HepG2 (cell line): ENCODE measurements at regions not wholly inside any gene's neighbourhood (a gene's known extent, or its start where the extent isn't known, plus 50 kb on each side); places are given as distances from the start of the nearest gene placed in this dataset.

Source experiments
- ATAC-seq: fragments of 200-7000 bp; cut with Tn5 transposase; 3 replicates; pipeline ENCODE4 v1.9.1; 2020; ENCODE audit warnings: mild to moderate bottlenecking, moderate library complexity
- BruUV-seq: library from RNA; stranded (reverse); fragments of 400-500 nt; replicated peaks from 2 replicates; lab custom pipeline; 2021; lab: Mats Ljungman, UMichigan
- CTCF ChIA-PET: fragments of 300-600 bp; formaldehyde crosslinking; extraction: SDS; loops from one replicate; lab custom pipeline; 2021; ENCODE audit warnings: low total read pairs, inconsistent platforms, low intra/inter-chr PET ratio; lab: Yijun Ruan, JAX
- POLR2A ChIA-PET: fragments of 350-600 bp; sonication (Branson Sonifier 250); formaldehyde crosslinking; loops from one replicate; lab custom pipeline; 2020; ENCODE audit warnings: antibody characterized with exemption, inconsistent platforms; lab: Yijun Ruan, JAX
- DNase-seq: peaks from one replicate; pipeline ENCODE4 v3.0.0-alpha.2; 2015; ENCODE audit warnings: low spot score
- FAIRE-seq: peaks from 3 replicates; lab custom pipeline; 2011; peaks lifted over from hg19 to GRCh38; lab: Jason Lieb, UNC
- H2AFZ ChIP-seq: one replicate; pipeline ENCODE4 v1.6.1; 2011; ENCODE audit warnings: low read length, inconsistent platforms
- H3K27ac ChIP-seq: fragments of 300-600 bp; 3 replicates; pipeline ENCODE4 v1.8.0; 2011; ENCODE audit warnings: mixed run types, mild to moderate bottlenecking, mixed read lengths, low read length, inconsistent platforms; ENCODE audit not compliant: insufficient read depth; ENCODE audit errors: extremely low read length
- H3K27me3 ChIP-seq, 2 experiments: fragments of 200-600 bp in 1 of 2; 2 replicates in 1 of 2; 3 replicates in 1 of 2; pipeline versions ENCODE4 v1.6.0 to v1.8.0; 2011; ENCODE audit warnings: low read length in 2 of 2, mild to moderate bottlenecking in 2 of 2, moderate library complexity in 2 of 2, inconsistent platforms in 1 of 2; ENCODE audit not compliant: insufficient read depth in 2 of 2, control insufficient read depth in 1 of 2
- H3K36me3 ChIP-seq, 2 experiments: fragments of 200-600 bp in 1 of 2; replicated peaks in 1 of 2; 2 replicates in 1 of 2; 3 replicates in 1 of 2; pipeline versions ENCODE4 v1.5.1 to v1.8.0; 2011; ENCODE audit warnings: low read length in 2 of 2, inconsistent platforms in 1 of 2; ENCODE audit not compliant: insufficient read depth in 2 of 2, control insufficient read depth in 1 of 2
- H3K4me1 ChIP-seq: 2 replicates; pipeline ENCODE4 v1.5.1; 2012; ENCODE audit warnings: low read length, inconsistent platforms; ENCODE audit not compliant: insufficient read depth
- H3K4me2 ChIP-seq: 2 replicates; pipeline ENCODE4 v1.6.0; 2011; ENCODE audit warnings: low read depth, low read length, inconsistent platforms
- H3K4me3 ChIP-seq, 3 experiments: fragments of 200-600 bp in 1 of 3; sonication (generic), shearing (Covaris generic) in 1 of 3; replicated peaks in 1 of 3; 2 replicates each; pipeline ENCODE4 v1.5.1; 2011 to 2016; ENCODE audit warnings: low read length in 3 of 3, inconsistent platforms in 2 of 3, low read depth in 2 of 3, mild to moderate bottlenecking in 2 of 3, control low read depth in 1 of 3, mixed read lengths in 1 of 3; ENCODE audit not compliant: insufficient read depth in 1 of 3
- H3K79me2 ChIP-seq: one replicate; pipeline ENCODE4 v1.6.1; 2011; ENCODE audit warnings: low read length, inconsistent platforms; ENCODE audit not compliant: insufficient read depth
- H3K9ac ChIP-seq: 2 replicates; pipeline ENCODE4 v1.6.0; 2011; ENCODE audit warnings: mild to moderate bottlenecking, low read depth, low read length, inconsistent platforms; ENCODE audit not compliant: insufficient read depth
- H3K9me3 ChIP-seq: 2 replicates; pipeline ENCODE4 v1.5.1; 2012; ENCODE audit warnings: mild to moderate bottlenecking, low read length
- H4K20me1 ChIP-seq: 2 replicates; pipeline ENCODE4 v1.6.0; 2011; ENCODE audit warnings: inconsistent platforms, mild to moderate bottlenecking, low read length, moderate library complexity; ENCODE audit not compliant: insufficient read depth
- ERF ChIP-seq: IDR thresholded peaks from 2 replicates; pipeline ENCODE4 v1.6.1; 2018; ENCODE audit warnings: missing biosample characterization, missing genetic modification reagents
- HCFC1 ChIP-seq: fragments of 150-350 bp; IDR thresholded peaks from 2 replicates; pipeline ENCODE4 v1.6.1; 2014; ENCODE audit warnings: low read depth, low read length
- HDAC1 ChIP-seq: sonication (generic); formaldehyde crosslinking; IDR thresholded peaks from 2 replicates; pipeline ENCODE4 v1.5.1; 2020; ENCODE audit warnings: mild to moderate bottlenecking, missing genetic modification reagents
- HIVEP1 ChIP-seq: sonication (generic); formaldehyde crosslinking; IDR thresholded peaks from 2 replicates; pipeline ENCODE4 v1.4.0; 2020; ENCODE audit warnings: mild to moderate bottlenecking, missing genetic modification reagents
- HOXA3 ChIP-seq: sonication (generic); formaldehyde crosslinking; IDR thresholded peaks from 2 replicates; pipeline ENCODE4 v1.5.0; 2020; ENCODE audit warnings: missing genetic modification reagents
- JUN ChIP-seq: sonication (generic); formaldehyde crosslinking; IDR thresholded peaks from 2 replicates; pipeline ENCODE4 v1.4.0; 2020; ENCODE audit warnings: mild to moderate bottlenecking, missing genetic modification reagents
- KLF12 ChIP-seq: sonication (generic); formaldehyde crosslinking; IDR thresholded peaks from 2 replicates; pipeline ENCODE4 v1.4.0; 2020; ENCODE audit warnings: missing genetic modification reagents, borderline replicate concordance
- MNT ChIP-seq: fragments of 450-650 bp; IDR thresholded peaks from 2 replicates; pipeline ENCODE4 v1.6.1; 2016
- NCOR1 ChIP-seq: fragments of 200-600 bp; sonication (generic); IDR thresholded peaks from 2 replicates; pipeline ENCODE4 v1.7.0; 2017; ENCODE audit warnings: antibody characterized with exemption, low read length, borderline replicate concordance
- SP2 ChIP-seq: sonication (generic); formaldehyde crosslinking; IDR thresholded peaks from 2 replicates; pipeline ENCODE4 v1.5.1; 2020; ENCODE audit warnings: mild to moderate bottlenecking, missing genetic modification reagents
- SRY ChIP-seq: sonication (generic); formaldehyde crosslinking; IDR thresholded peaks from 2 replicates; pipeline ENCODE4 v1.8.0; 2022; ENCODE audit warnings: mild to moderate bottlenecking, missing genetic modification reagents
- ZBTB44 ChIP-seq: sonication (generic); formaldehyde crosslinking; IDR thresholded peaks from 2 replicates; pipeline ENCODE4 v1.4.0; 2020; ENCODE audit warnings: missing genetic modification reagents
- ZNF10 ChIP-seq: sonication (generic); formaldehyde crosslinking; IDR thresholded peaks from 2 replicates; pipeline ENCODE4 v1.4.0; 2020; ENCODE audit warnings: mild to moderate bottlenecking, low read depth, missing genetic modification reagents, borderline replicate concordance
- ZNF101 ChIP-seq: sonication (generic); formaldehyde crosslinking; IDR thresholded peaks from 2 replicates; pipeline ENCODE4 v1.4.0; 2020; ENCODE audit warnings: mild to moderate bottlenecking, low read depth, missing genetic modification reagents, borderline replicate concordance
- ZNF34 ChIP-seq: sonication (generic); formaldehyde crosslinking; IDR thresholded peaks from 2 replicates; pipeline ENCODE4 v1.4.0; 2020; ENCODE audit warnings: mild to moderate bottlenecking, missing genetic modification reagents, borderline replicate concordance
- ZNF761 ChIP-seq: sonication (generic); formaldehyde crosslinking; conservative IDR thresholded peaks from 2 replicates; pipeline ENCODE4 v1.4.0; 2020; ENCODE audit warnings: mild to moderate bottlenecking, missing genetic modification reagents
- in situ Hi-C: cut with HindIII; loops from 2 replicates; pipeline ENCODE4 v1.10.0; 2017; ENCODE audit warnings: low pct_unique_long_range_greater_than_20kb; ENCODE audit not compliant: extremely low pct_ligation_motif_present
- intact Hi-C: fragments of 100-400 bp; cut with micrococcal nuclease; formaldehyde crosslinking; loops from one replicate; pipeline ENCODE4 v1.10.0; 2022; ENCODE audit not compliant: unreplicated experiment

- Histone ChIP-seq H3K36me3 (no peaks in the 10 kb centered on the region), H3K27ac (no peak overlapping the region), H3K9ac (no peak overlapping the region), H3K4me3 (no peak overlapping the region), H3K4me1 (peaks cover 46% of the 10 kb centered on the region), H2AFZ (no peak overlapping the region), H3K27me3 (no peaks in the 10 kb centered on the region), H4K20me1 (no peaks in the 10 kb centered on the region), H3K79me2 (no peaks in the 10 kb centered on the region), H3K4me2 (no peak overlapping the region), H3K9me3 (peaks cover 5% of the 10 kb centered on the region; the same call in 1 of the 2 replicates)
- intact Hi-C loops (loop anchor here (10.0 kb wide), 1 partner anchor 48 kb away; no protein-coding TSS in a partner anchor), in situ Hi-C loops (no loop called here)
- TF ChIP-seq HCFC1 (no peak), HOXA3 (CRISPR knock-in tag) (no peak), ZNF34 (CRISPR knock-in tag) (no peak), ZNF761 (CRISPR knock-in tag) (no peak), JUN (no peak), MNT (no peak), ZNF10 (CRISPR knock-in tag) (no peak), ERF (no peak), HDAC1 (CRISPR knock-in tag) (no peak), ZBTB44 (no peak), SRY (CRISPR knock-in tag) (no peak), HIVEP1 (CRISPR knock-in tag) (no peak), NCOR1 (no peak), ZNF101 (CRISPR knock-in tag) (no peak), SP2 (CRISPR knock-in tag) (no peak), KLF12 (CRISPR knock-in tag) (no peak)
- no TSS peak for BruUV-seq
- ChIA-PET POLR2A (no interaction called here), CTCF (no interaction called here)
- no peak for DNase-seq
- ATAC-seq: no peak
- FAIRE-seq: no peak
Measured at GRCh38 chr10:28733245-28733644, 55.9 kb downstream of the BAMBI start.
